HEK293T (cell line): ENCODE measurements at regions not wholly inside any gene's neighbourhood (a gene's known extent, or its start where the extent isn't known, plus 50 kb on each side); places are given as distances from the start of the nearest gene placed in this dataset.

ENCODE experiments used
- CTCF ChIA-PET: fragments of 350-600 bp; formaldehyde crosslinking; extraction: SDS; loops from one replicate; lab custom pipeline; 2021; ENCODE audit warnings: antibody characterized with exemption, inconsistent platforms; lab: Yijun Ruan, JAX
- POLR2A ChIA-PET: fragments of 350-600 bp; formaldehyde crosslinking; extraction: SDS; loops from one replicate; lab custom pipeline; 2020; ENCODE audit warnings: antibody characterized with exemption, inconsistent platforms; lab: Yijun Ruan, JAX
- DNase-seq: peaks from one replicate; pipeline ENCODE4 v3.0.0; 2012; ENCODE audit warnings: mixed read lengths; ENCODE audit errors: extremely low spot score
- ARNT ChIP-seq: fragments of 450-650 bp; IDR thresholded peaks from 2 replicates; pipeline ENCODE4 v1.6.1; 2017; ENCODE audit warnings: mild to moderate bottlenecking
- BHLHE40 ChIP-seq: fragments of 450-650 bp; IDR thresholded peaks from 2 replicates; pipeline ENCODE4 v1.6.1; 2016; ENCODE audit warnings: mild to moderate bottlenecking, moderate library complexity, borderline replicate concordance
- CTBP1 ChIP-seq: fragments of 450-650 bp; IDR thresholded peaks from 2 replicates; pipeline ENCODE4 v1.6.1; 2016; ENCODE audit warnings: borderline replicate concordance
- ELF4 ChIP-seq: fragments of 450-650 bp; IDR thresholded peaks from 2 replicates; pipeline ENCODE4 v1.6.1; 2017; ENCODE audit warnings: antibody characterized with exemption
- FOXA1 ChIP-seq: fragments of 450-650 bp; IDR thresholded peaks from 2 replicates; pipeline ENCODE4 v1.6.1; 2016; ENCODE audit warnings: mild to moderate bottlenecking
- FOXK2 ChIP-seq: fragments of 450-650 bp; IDR thresholded peaks from 2 replicates; pipeline ENCODE4 v1.6.1; 2016; ENCODE audit warnings: mild to moderate bottlenecking
- FOXM1 ChIP-seq: fragments of 450-650 bp; IDR thresholded peaks from 2 replicates; pipeline ENCODE4 v1.6.1; 2017; ENCODE audit warnings: mild to moderate bottlenecking, borderline replicate concordance
- HDGF ChIP-seq: fragments of 450-650 bp; IDR thresholded peaks from 2 replicates; pipeline ENCODE4 v1.6.1; 2017; ENCODE audit warnings: antibody characterized with exemption, borderline replicate concordance
- L3MBTL2 ChIP-seq: fragments of 450-650 bp; conservative IDR thresholded peaks from 2 replicates; pipeline ENCODE4 v1.6.1; 2016; ENCODE audit warnings: mild to moderate bottlenecking
- LEF1 ChIP-seq: fragments of 450-650 bp; IDR thresholded peaks from 2 replicates; pipeline ENCODE4 v1.6.1; 2017; ENCODE audit warnings: mild to moderate bottlenecking, borderline replicate concordance
- NFRKB ChIP-seq: fragments of 450-650 bp; IDR thresholded peaks from 2 replicates; pipeline ENCODE4 v1.6.1; 2016; ENCODE audit warnings: mild to moderate bottlenecking, moderate library complexity
- PKNOX1 ChIP-seq: fragments of 450-650 bp; IDR thresholded peaks from 2 replicates; pipeline ENCODE4 v1.6.1; 2016
- SP1 ChIP-seq: fragments of 450-650 bp; IDR thresholded peaks from 2 replicates; pipeline ENCODE4 v1.6.1; 2017
- SUZ12 ChIP-seq: fragments of 450-650 bp; IDR thresholded peaks from 2 replicates; pipeline ENCODE4 v1.6.1; 2016; ENCODE audit warnings: mild to moderate bottlenecking
- TARDBP ChIP-seq: fragments of 450-650 bp; IDR thresholded peaks from 2 replicates; pipeline ENCODE4 v1.6.1; 2016
- ZNF384 ChIP-seq: fragments of 450-650 bp; IDR thresholded peaks from 2 replicates; pipeline ENCODE4 v1.6.1; 2016

- POLR2A ChIA-PET: no interaction called here
- no peak for TF ChIP-seq CTBP1
- TF ChIP-seq NFRKB: no peak
- TF ChIP-seq SUZ12: no peak
- TF ChIP-seq PKNOX1: no peak
- TF ChIP-seq FOXK2: no peak
- TF ChIP-seq ARNT: no peak
- no peak for TF ChIP-seq TARDBP
- TF ChIP-seq FOXA1: no peak
- CTCF ChIA-PET: no interaction called here
- DNase-seq: no peak
These were observed 68.9 kb upstream of the SCAF8 start for GRCh38 chr6:154664287-154664686.

GRCh38 chr6:154668156-154668555 is 65.1 kb upstream of the SCAF8 start:
- no peak for DNase-seq
- CTCF ChIA-PET: no interaction called here
- POLR2A ChIA-PET: no interaction called here

GRCh38 chr6:154672086-154672485 is 61.1 kb upstream of the SCAF8 start:
- no peak for DNase-seq
- CTCF ChIA-PET: no interaction called here
- TF ChIP-seq SP1 (no peak), SUZ12 (no peak), ELF4 (no peak), PKNOX1 (no peak), ZNF384 (no peak), TARDBP (no peak), LEF1 (no peak), FOXK2 (no peak), ARNT (no peak), FOXA1 (no peak), HDGF (no peak), L3MBTL2 (no peak)
- POLR2A ChIA-PET: no interaction called here

More at GRCh38 chr6:154668156-154668555, 65.1 kb upstream of the SCAF8 start:
- TF ChIP-seq CTBP1: no peak
- no peak for TF ChIP-seq FOXM1
- TF ChIP-seq SP1: no peak
- no peak for TF ChIP-seq NFRKB

DNA sequence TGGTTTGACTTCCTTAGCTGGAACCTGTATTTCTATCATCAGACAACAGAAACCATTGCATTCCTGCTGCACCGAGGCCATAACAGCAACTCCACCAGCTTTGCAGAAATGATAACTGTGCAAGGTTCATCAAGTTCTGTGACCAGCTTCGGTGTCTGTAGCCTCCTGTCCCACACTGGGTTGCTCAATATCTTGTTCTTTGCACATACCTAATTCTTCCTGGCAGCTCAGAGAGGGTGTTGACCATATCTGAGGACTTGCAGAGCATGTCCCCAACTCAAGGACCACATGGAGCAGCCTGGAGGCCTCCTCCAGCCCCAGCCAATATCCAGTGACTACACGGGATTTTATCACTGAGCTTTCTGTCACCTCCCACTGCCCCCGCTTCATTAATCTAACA is 59.3 kb upstream of the SCAF8 start:
- TF ChIP-seq PKNOX1 (no peak), TARDBP (no peak), SUZ12 (no peak), ZNF384 (no peak), FOXA1 (no peak), ARNT (no peak), HDGF (no peak), BHLHE40 (no peak), FOXM1 (no peak), FOXK2 (no peak), ELF4 (no peak), SP1 (no peak), CTBP1 (no peak), NFRKB (no peak)

GRCh38 chr6:154675602-154676088 is 57.6 kb upstream of the SCAF8 start:
- CTCF ChIA-PET: interaction anchor here (0.5 to 1.6 kb wide), 36 partner anchors 8 to 754 kb away, joined by 3 to 11 read pairs (median 3); no protein-coding TSS in a partner anchor
- POLR2A ChIA-PET: interaction anchor here (0.7 kb wide), 1 partner anchor 130 kb away, joined by 3 read pairs; no protein-coding TSS in a partner anchor
- peak; percentile 94 for DNase-seq
- TF ChIP-seq SP1 (no peak), FOXK2 (no peak), PKNOX1 (peak; percentile 83), TARDBP (no peak), HDGF (no peak)

More for the DNA sequence above, 59.3 kb upstream of the SCAF8 start:
- ChIA-PET CTCF (interaction anchor here (0.6 to 1.2 kb wide), 3 partner anchors 46 to 254 kb away, joined by 3 read pairs; partner anchors contain the start of gene CNKSR3), POLR2A (no interaction called here)
- DNase-seq: no peak

DNA sequence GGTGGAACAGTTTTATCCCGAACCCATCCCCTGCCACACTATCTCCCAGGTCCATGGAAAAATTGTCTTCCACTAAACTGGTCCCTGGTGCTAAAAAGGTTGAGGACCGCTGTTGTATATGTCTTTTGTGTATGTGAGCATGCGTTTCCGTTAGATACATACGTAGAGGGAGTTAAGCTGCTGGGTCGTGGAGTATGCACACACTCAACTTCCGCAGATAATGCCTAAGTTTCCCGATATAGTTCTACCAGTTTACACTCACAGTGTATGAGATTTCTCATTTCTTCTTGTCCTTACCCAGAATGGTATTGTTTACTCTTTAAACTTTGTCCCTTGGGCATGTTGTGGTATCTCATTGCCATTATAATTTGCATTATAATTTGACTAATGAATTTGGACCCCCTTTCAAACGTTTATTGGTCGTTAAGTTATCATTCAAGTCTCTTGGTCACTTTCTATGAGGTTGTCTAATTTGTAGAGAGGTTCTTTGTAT is 50.5 kb upstream of the SCAF8 start:
- ChIA-PET CTCF (interaction anchor here (1.7 kb wide), 1 partner anchor 7 kb away, joined by 11 read pairs; no protein-coding TSS in a partner anchor), POLR2A (no interaction called here)
- no peak for TF ChIP-seq FOXM1
- no peak for TF ChIP-seq BHLHE40
- TF ChIP-seq LEF1: no peak
- no peak for TF ChIP-seq CTBP1
- TF ChIP-seq ARNT: no peak
- no peak for TF ChIP-seq L3MBTL2
- TF ChIP-seq SUZ12: no peak
- TF ChIP-seq TARDBP: no peak
- no peak for TF ChIP-seq NFRKB
- no peak for TF ChIP-seq SP1
- no peak for TF ChIP-seq FOXK2
- no peak for TF ChIP-seq PKNOX1
- DNase-seq: no peak
